GM18868 (cell line): ENCODE measurements at regions not wholly inside any gene's neighbourhood (a gene's known extent, or its start where the extent isn't known, plus 50 kb on each side); places are given as distances from the start of the nearest gene placed in this dataset.
A peak's percentile ranks its signal among the peaks of the same experiment; 100 is the strongest.

Source experiments
- ATAC-seq: cut with Tn5 transposase; IDR thresholded peaks from one replicate; pipeline ENCODE4 v1.9.1; 2021; ENCODE audit warnings: mild to moderate bottlenecking, moderate library complexity; ENCODE audit not compliant: unreplicated experiment

DNA sequence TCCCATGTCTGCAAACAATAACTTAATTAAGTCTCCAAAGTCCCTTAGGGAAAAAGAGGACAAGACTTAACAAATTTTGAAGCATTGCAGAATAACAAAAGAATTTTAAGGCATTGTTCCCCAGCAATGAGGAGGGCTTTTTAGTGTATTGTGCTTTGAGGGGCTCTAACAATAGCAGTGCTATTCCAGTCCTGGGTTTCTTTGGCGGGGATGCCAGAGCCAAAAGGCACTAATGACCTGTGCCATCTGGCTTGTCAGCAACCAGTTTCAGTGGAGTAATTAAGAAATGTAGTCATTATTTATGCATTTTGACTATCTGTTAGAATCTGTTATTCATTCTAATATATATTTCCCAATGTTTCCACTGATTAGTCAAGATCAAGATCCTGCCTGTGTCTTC is 575.4 kb downstream of the SPRY1 start:
- no peak for ATAC-seq

DNA sequence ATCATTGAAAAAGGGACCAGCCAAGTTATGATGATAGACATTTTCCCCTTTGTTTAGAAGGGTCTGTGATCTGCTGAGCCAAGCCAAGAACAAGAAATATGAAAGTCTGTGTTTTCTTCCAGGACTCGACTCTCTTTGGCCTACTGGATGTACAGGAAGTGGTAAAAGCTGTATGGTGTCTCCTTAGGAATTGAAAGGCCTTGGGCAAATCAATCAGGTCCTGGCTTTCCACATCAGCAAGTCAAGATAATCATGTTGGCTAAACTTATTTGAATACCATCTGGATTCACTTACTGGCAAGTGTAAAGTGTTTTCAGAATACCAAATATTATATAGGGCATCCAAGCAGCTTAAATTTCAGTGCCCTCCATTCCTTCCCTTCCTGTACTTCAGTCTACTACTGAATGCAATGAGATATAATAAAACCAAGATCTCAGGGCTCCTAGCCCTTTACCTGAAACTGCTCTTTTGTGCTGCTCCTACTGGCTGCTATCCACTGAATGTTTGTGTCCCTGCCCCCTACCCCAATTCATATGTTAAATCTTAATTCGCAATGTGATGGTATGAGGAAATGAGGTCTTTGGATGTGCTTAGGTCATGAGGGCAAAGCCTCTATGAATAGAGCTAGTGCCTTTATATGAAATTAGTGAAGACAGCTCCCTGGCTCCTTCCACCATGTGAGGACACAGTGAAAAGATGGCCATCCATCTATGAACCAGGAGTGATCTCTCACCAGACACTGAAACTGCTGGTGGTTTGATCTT is 578.0 kb downstream of the SPRY1 start:
- no peak for ATAC-seq

DNA sequence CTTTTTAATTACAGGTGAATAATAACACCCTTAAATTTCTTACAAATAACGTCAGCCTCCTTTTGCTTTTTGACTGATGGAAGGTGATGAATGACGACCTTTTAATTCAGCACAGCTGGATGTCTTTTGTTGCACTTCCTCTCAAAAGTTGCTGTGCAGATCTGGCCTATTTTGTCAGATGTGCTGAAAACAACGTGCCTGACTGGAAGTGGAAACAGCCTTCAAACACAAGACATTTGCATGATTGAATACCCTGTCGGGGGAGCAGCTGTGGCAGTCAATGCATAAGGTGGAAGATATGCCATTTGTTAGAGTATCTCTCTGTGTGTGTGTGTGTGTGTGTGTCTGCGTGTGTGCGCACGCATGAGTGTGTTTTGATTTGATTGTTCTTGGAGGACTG is 579.7 kb downstream of the SPRY1 start:
- no peak for ATAC-seq

DNA sequence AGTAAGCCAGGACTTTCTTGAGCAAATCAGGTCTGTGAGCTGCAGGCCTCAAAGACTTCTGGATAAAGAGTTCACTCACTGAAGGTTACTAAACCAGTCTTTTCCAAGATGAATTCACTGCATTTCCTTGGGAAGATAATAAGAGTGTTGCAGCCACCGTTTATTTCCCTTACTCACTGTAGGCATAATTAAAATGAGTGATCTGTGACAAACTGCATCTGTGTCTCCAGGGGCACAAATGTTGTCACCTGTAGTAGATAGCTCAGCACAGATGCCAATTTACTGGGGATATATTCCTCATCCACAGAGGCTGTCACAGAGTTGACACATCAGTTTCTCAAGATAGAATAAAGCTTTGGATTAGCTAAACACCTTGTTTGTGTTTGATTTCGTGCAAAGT is 580.2 kb downstream of the SPRY1 start:
- no peak for ATAC-seq

DNA sequence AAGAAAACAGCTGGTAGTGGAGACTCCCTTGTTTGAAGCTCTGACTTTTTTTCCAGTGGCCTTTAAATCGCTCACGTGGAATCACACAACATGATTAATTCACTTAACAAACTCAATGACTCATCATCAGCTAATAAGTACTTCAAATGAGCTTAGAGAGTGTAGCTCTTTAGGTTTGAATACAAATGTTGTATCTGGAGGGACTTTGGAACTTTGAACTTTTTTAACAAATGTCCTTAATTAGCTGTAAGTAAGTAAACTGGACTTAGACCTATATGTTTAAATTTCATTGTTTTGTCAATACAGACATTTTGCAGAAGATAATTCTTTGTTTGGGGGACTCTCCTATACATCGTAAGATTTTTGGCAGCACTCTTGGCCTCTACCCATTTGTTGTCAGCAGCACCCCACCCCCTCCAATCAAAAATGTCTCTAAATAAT is 581.1 kb downstream of the SPRY1 start:
- ATAC-seq = no peak

DNA sequence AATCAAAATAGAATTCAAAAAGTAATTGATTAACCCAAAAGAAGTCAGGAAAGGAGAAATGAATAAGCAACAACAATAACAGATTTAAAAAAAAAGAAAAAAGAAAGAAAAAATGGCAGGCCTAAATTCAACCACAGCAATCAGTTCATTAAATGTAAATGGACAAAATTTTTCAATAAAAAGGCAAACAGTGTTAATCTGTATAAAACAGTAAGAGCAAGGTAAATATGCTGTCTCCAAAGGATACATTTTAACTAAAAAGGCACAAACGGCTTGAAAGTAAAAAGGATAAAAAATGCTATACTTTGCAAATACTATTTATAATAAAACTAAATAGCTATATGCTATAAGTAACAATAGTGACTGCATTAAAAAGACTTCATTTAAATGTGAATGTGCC is 582.0 kb downstream of the SPRY1 start:
- ATAC-seq = no peak

DNA sequence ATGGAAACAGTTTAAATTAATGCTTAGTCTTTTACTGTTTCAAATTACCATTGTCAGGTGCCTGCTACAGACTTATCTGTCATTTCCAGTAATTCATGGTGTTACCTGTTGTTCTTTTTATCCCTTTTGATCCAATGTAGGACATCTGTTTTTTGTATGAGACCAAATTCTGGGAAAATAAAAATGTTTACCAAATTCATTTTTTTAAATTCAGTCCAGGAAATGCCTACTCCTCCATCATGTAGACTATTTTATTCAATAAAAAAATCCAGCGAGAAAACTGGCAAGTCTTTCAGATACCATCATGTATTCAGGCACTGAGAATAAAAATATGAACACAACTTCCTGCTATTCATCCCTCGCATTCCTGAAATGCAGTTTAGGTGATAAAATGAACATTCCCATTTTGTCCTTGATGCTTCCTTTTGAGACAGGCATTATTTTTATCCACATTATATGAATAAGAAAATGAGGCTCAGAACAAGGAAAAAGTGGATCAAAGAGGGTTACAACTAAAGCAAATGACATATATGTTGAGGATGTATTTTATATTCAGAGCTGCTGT is 584.2 kb downstream of the SPRY1 start:
- no peak for ATAC-seq

DNA sequence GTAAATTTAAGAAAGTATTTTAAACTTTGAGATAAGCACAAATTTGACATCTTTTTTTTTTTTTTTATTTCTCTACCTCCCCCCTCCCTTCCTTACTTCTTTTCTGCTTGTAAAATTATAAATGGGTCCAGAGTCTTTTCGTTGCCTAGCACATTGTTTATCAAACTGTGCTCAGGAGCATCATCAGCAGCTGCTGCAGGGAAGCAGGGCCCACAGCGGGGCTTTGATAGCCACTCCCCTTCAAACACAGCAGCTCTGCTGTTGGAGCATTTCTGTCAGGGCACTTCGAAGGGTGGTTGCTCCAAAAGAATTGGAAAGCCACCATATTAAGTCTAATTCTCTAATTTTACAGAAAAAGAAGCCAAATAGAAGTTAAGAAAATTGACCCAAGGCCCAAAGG is 588.3 kb downstream of the SPRY1 start:
- ATAC-seq = no peak

DNA sequence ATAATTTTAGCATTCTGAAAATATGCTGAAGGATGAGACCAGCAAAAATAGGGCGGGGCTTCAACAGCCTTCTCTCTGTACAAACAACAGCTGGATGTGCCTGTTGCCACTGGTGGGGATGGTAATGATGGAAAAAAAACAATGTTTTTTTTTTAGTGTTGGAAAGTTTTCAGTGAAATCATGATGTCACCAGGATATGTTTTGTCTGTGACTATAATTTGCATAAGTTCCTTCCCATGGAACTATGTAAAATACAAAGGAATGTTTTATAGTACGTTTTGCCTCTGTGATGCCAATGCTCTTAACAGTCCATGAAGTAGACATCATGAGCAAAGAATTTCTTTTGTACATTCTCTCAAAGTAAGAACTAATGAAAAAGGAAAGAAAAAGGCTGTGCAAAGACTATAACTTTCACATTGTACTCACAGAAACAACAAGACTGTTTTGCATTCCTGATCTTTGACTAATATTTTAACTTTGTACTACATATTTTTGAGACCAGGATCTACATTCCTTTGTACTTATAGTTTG is 589.7 kb downstream of the SPRY1 start:
- ATAC-seq = no peak

DNA sequence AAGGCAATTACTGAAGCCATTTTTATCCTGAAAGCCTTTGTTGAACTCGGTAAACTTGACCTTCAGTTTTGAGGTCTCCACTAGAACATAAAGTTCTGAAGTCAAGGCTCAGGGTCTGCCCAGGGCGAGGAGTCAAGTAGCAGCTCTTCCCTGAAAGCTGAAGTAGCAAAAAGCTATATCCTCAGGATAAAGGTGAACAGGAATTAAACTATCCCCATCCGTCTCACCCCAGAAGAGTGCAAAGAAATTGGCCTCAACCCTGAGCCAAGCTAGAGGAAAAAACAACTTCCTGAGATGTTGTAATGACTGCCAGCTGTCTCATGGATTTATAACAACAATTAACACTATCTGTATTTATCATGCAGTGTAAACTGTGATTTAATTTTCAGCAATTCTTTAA is 590.8 kb downstream of the SPRY1 start:
- no peak for ATAC-seq

DNA sequence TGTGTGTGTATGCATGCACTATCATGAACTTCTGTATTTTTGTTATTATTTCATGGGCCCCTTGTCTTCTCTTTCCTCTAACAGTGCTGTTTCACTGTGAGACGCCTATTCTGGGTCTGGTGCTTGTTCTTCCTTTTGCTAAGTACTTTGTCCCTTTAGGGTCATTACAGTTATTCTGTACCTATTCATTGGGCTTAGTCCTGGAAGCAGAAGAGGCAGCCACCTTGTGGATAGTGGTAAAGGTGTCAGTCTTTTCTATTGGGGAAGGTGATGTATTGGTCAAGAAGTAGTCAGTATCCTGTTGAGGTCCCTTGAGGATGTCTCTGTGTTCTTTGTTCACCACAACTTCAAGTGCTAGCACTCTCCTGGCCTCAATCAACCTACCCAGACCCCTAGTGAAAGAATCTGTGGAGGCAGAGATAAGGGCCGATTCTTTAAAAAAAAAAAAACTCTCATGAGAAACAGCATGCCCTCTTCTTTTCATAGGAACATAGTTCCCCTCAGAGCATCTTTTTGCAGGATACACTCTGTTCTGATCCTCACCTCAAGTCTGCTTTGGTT is 593.8 kb downstream of the SPRY1 start:
- ATAC-seq = no peak

DNA sequence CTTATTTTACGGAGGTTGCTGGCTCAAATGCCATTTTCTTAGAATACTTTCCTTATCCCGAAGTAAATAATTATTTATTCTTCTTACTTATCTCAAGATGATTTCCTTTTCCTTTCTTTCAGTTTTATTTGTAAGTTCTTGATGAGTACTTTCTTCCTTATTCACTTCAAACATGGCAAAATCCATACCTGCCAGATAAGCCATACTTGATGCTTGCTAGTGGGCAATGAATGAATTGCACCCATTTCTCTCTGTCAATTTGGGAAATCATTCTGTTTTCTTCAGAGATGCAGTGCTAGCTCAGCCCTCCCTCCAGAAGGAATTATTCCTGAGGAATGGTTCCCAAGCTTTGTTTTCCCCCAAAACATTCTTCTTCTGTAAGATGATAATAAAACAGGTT is 598.3 kb downstream of the SPRY1 start:
- peak; percentile 64 for ATAC-seq

DNA sequence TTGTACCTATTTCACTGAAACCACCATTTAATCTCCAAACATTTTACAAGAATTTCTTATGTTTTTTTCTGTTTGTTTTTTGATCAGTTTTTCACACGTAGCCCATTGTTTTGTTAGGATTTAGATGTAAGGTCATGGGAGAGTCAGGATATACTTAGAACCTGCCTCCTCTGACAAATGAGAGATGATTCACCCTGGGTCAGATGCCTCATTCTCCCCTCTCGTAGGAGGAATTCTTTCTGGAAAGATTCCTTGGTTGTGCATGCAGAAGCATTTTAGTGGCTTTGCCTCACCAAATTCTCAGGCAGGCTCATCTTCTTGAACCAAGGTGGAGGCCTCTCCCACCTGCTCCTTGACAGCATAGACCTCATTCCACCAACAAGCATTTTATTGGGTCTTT is 599.3 kb downstream of the SPRY1 start:
- no peak for ATAC-seq

DNA sequence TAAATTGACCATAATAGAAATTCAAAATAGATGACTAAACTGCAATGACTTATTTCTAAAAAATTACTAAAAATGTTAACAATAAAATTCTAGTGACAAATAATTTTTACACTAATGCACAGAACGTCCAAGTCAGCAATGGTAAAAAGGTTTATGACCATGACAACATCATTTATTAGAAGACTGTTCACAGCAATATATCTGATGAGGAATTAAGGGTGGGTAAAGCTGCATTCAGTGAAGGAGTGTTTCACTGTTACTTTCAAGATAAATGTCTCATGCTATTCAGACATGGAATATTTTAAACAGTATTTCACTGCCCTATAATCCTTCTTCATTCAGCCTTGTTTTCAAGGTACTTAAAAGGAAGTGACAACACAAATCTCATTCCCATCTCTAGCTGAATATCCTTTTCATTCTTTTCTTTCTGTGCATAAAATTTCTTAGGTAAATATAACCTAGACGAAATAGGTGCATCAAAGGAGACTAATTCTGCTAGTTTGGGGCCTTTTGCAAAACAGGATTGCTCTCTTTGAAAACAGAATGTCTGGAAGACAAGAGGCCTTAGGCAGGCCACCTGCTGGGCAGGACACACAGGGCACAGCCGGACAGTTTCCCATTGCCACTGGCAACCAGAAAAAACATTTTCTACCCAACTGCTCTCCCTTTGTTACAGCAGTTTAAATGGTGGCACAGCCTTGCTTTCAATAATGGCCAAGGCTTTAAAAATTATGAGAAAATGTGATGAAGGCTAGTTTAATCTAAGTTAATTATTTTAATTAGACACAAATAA is 600.3 kb downstream of the SPRY1 start:
- no peak for ATAC-seq

DNA sequence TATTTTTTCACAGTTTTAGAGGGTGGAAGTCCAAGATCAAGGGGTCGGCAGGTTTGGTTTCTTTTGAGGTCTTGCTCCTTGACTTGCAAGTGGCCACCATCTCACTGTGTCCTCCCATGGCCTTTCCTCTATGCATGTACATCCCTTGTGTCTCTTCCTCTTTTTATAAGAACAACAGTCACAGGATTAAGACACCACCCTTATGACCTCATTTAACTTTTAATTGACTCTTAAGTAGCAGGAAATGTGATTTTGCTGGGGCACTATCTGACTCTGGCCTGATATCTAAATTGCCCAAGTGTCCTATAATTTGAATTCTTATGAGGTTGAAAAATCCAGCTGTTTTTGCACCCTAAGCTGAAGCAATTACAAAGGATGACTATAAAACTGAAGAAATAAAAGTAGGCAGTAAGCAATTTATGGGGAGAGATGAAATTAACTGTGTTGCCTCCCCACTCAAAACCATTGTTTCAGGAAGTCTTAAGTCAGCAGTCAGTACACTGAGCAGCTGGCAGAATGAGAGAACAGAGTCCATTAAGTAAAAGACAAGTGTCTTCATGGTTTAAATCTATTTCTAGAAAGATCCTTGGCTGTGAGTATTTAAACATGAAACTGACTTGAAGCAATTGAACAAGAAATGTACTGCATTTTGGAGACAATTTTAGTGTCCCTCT is 601.3 kb downstream of the SPRY1 start:
- ATAC-seq = no peak

DNA sequence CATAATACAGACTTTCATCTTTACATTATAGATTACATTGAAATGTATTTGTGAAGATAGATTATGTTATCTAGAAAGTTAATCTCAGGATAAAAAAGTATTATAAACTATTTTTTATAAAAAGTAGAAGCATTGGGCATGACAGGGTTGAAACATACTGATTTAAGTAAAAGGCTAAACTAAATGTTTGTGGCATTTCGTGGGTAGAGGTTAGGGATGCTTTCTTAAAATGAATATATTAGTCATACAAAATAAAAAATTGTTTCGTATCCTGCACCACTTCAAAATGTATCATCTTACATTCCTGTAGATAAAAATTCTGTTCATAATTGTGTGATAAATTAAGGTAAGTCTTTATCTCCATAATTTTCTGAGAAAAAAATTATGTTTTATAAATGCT is 603.6 kb downstream of the SPRY1 start:
- ATAC-seq = no peak

DNA sequence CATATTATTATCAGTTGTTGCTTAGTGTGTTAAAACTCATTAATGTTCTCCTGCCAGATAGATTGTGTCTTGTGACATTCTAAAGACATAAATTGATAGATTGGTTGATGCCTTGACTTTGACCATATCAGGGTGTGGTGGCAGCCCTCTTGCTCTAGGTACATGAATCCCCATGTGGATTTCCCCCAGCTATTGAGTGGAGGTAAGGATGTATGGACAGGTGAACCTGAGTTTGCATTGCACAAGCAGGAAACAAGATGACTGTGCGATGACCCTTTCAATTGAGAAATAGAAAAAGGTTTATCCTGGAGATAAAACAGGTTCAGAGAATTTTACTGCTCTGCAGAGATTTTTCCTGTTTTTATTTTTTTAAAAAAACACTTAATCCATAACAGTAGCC is 619.2 kb downstream of the SPRY1 start:
- ATAC-seq = no peak

DNA sequence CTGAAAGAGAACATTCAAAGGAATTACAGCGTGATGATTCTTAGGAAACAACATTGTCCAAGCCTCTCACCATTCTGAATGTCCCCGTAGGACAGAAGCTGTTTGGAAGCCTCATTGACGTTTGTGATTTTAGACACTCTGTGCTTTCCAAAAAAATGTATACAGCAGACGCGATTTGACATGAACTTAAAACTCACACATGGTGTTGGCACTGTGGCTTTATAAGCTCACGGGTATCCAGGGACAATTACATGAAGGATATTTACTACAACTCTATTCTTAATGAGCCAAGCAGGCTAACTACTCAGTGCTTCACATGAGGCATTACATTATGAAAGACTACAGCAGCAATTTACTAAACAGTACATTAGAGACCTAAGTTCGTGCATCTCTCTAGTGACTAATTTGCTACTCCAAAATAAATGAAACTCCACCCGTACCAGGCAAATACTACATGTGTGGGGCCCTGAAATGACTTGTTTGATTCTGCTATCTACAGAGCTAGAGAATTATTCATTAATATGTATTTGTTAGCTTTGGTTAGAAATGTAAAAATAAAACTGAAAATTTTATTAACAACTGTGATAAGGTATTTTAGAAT is 620.7 kb downstream of the SPRY1 start:
- no peak for ATAC-seq

DNA sequence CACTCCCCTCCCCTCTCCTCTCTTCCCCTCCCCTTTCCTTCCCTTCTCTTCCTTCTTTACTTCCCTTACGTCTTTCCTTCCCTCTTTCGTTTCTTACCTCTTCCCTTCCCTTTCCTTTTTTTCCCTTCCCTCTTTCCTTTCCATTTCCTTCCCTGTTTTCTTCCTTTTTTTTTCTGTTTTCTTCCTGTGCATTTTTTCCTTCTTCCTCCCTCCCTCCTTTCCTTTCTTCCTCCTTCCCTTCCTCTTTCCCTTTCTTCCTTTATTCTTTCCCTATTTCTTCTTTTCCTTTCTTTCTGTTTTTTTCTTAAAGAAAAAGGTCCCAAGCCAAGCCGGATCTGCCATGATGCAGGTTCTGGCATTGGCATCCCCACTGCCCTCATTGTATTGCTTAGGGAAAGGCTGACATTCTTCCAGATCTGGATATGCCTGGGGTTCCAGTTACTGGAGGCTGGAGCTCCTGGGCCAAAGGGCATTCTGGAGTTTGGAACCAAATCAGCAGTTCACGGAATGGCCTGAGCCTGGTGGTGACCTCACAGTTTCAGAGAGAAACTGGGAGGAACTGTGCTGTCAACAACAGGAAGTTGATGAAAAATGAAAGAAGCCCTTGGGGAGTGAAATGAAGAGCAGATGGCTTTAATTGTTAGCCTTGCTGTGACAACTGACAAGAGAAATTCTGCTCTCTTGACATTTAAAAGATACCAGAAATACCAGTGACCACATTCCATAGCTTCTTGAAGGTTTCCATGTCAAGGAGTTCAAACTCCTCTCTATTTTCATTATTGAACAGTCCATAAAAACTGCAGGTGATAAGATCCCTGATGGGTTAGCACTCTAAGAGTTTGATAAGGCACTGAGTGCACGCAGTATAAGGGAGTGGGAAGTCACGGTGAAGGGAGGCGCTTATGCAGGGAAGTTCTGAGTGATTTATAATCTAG is 622.1 kb downstream of the SPRY1 start:
- ATAC-seq = peak; percentile 98
